ENCODE measurements at regions not wholly inside any gene's neighbourhood (a gene's known extent, or its start where the extent isn't known, plus 50 kb on each side); places are given as distances from the start of the nearest gene placed in this dataset.
"Not testable (repeated sequence)": the region's sequence is repeated elsewhere in the genome, so short reads cannot be mapped to it uniquely, and the experiment has no call there.

DNA sequence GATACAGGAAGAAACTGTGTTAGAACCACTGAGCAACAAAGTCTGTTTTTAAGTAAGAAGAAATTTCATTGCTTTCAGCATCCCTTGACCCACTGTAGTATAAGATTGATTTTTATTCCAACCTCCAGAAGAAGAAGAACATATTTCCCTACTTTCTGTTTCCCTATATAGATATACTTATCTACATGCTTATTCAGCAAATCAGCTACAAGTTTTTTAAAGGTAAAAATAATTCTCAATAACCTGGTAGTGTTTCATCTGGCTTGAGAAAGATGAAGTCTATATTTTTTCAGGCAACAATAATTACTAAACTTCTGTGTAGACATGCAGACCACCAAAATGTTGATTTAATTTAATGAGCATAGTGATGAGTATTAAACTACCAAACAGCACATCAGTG is 201.0 kb downstream of the OSTF1 start:
- H3K27me3 Mint-ChIP-seq (ENCODE audit: low read depth): no peaks in the 10 kb centered on the region
- no peak overlapping the region for H3K27ac Mint-ChIP-seq
- TF ChIP-seq, protein P1, sequence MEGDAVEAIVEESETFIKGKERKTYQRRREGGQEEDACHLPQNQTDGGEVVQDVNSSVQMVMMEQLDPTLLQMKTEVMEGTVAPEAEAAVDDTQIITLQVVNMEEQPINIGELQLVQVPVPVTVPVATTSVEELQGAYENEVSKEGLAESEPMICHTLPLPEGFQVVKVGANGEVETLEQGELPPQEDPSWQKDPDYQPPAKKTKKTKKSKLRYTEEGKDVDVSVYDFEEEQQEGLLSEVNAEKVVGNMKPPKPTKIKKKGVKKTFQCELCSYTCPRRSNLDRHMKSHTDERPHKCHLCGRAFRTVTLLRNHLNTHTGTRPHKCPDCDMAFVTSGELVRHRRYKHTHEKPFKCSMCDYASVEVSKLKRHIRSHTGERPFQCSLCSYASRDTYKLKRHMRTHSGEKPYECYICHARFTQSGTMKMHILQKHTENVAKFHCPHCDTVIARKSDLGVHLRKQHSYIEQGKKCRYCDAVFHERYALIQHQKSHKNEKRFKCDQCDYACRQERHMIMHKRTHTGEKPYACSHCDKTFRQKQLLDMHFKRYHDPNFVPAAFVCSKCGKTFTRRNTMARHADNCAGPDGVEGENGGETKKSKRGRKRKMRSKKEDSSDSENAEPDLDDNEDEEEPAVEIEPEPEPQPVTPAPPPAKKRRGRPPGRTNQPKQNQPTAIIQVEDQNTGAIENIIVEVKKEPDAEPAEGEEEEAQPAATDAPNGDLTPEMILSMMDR (IDR thresholded peaks at IDR 0.05; ENCODE audit: unreplicated experiment in 3 of 3): no peak
- H3K4me3 Mint-ChIP-seq: no peak overlapping the region
- H3K9me3 Mint-ChIP-seq: peaks cover 40% of the 10 kb centered on the region
- no peaks in the 10 kb centered on the region for H3K36me3 Mint-ChIP-seq (ENCODE audit: low read depth)
- no peaks in the 10 kb centered on the region for H3K4me1 Mint-ChIP-seq

DNA sequence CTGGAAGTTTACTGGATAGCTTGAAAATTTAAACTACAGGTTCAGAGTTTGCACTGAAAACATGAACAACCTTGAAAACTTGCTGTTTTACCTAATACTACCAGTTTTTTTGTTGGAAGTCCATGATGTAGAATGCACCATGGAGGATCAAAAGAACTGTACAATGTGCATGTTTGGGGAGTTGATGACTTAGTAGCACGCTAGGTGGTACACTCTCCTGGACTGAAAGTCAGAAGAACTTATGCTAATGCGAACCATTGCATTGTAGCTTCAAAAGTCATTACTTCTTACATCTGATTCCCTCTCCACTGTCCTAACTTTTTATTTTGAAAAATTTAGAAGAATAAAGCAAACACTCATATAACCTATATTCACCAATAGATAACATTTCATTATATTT is 211.0 kb downstream of the OSTF1 start:
- H3K4me1 Mint-ChIP-seq: no peaks in the 10 kb centered on the region
- no peak overlapping the region for H3K4me3 Mint-ChIP-seq
- TF ChIP-seq, protein P1 (IDR thresholded peaks at IDR 0.05; ENCODE audit: unreplicated experiment in 3 of 3): no peak
- H3K9me3 Mint-ChIP-seq: peaks cover 10% of the 10 kb centered on the region
- H3K27me3 Mint-ChIP-seq (ENCODE audit: low read depth): no peaks in the 10 kb centered on the region
- no peak overlapping the region for H3K27ac Mint-ChIP-seq
- H3K36me3 Mint-ChIP-seq (ENCODE audit: low read depth): no peaks in the 10 kb centered on the region

DNA sequence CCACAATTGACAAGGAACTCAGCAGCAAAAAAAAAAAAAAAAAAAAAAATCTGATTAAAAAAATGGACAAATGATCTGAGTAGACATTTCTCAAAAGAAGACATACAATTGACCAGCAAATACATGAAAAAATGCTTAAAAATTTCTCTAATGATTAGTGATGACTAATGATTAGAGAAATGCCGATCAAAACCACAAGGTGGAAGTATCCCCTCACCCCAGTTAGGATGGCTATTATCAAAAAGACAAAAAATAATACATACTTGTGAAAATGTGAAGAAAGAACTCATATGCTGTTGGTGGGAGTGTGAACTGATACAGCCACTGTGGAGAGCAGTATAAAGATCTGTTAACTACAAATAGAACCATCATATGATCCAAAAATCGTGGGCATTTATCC is 245.3 kb downstream of the OSTF1 start:
- H3K27me3 Mint-ChIP-seq (ENCODE audit: low read depth): no peaks in the 10 kb centered on the region
- no peak overlapping the region for H3K27ac Mint-ChIP-seq
- H3K4me1 Mint-ChIP-seq: no peaks in the 10 kb centered on the region
- H3K36me3 Mint-ChIP-seq (ENCODE audit: low read depth): no peaks in the 10 kb centered on the region
- H3K9me3 Mint-ChIP-seq: peaks cover 4% of the 10 kb centered on the region
- no peak overlapping the region for H3K4me3 Mint-ChIP-seq
- TF ChIP-seq, protein P1 (IDR thresholded peaks at IDR 0.05; ENCODE audit: unreplicated experiment in 3 of 3): peak; percentile 19 to 44 (median 24)

DNA sequence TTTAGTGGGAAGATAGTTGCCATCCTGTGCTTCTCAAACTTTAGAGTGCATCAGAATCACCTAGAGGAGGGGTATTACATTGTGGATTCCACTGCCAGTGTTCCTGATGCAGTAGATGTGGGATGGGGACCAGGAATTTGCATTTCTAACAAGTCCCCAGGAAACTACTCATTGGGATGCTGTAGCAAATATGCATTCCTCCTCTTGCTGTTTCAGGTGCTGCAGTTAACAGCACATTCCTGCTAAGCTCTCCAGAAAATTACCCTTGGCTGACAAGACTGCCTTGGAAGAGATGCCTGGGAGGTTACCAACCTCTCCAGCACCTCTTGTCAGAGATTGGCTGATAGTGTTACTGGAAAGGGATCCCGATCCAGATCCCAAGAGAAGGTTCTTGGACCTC is 270.5 kb downstream of the OSTF1 start:
- H3K4me3 Mint-ChIP-seq: no peak overlapping the region
- H3K27ac Mint-ChIP-seq: no peak overlapping the region
- TF ChIP-seq, protein P1 (IDR thresholded peaks at IDR 0.05; ENCODE audit: unreplicated experiment in 3 of 3): no peak
- H3K27me3 Mint-ChIP-seq (ENCODE audit: low read depth): no peaks in the 10 kb centered on the region
- H3K9me3 Mint-ChIP-seq: peaks cover 17% of the 10 kb centered on the region
- peaks cover under 1% of the 10 kb centered on the region for H3K36me3 Mint-ChIP-seq (ENCODE audit: low read depth)
- no peaks in the 10 kb centered on the region for H3K4me1 Mint-ChIP-seq

DNA sequence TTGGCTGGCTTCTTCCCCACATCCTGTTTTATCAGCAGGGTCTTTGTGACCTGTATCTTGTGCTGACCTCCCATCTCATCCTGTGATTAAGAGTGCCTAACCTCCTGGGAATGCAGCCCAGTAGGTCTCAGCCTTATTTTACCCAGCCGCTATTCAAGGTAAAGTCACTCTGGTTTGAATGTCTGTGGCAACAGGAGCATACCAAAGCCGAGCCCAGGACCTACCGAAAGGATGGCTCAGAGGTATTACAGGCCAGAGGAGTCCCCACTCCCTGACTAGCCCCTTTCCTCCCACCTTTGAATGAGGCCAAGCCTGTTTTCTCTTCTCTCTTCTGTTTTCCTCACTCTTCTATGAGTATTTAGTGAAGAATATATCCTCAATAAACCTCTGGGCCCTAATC is 271.3 kb downstream of the OSTF1 start:
- H3K4me1 Mint-ChIP-seq: no peaks in the 10 kb centered on the region
- peaks cover 4% of the 10 kb centered on the region for H3K36me3 Mint-ChIP-seq (ENCODE audit: low read depth)
- TF ChIP-seq, protein P1 (IDR thresholded peaks at IDR 0.05; ENCODE audit: unreplicated experiment in 3 of 3): no peak
- H3K27me3 Mint-ChIP-seq (ENCODE audit: low read depth): no peaks in the 10 kb centered on the region
- no peak overlapping the region for H3K4me3 Mint-ChIP-seq
- peaks cover 23% of the 10 kb centered on the region for H3K9me3 Mint-ChIP-seq
- no peak overlapping the region for H3K27ac Mint-ChIP-seq

DNA sequence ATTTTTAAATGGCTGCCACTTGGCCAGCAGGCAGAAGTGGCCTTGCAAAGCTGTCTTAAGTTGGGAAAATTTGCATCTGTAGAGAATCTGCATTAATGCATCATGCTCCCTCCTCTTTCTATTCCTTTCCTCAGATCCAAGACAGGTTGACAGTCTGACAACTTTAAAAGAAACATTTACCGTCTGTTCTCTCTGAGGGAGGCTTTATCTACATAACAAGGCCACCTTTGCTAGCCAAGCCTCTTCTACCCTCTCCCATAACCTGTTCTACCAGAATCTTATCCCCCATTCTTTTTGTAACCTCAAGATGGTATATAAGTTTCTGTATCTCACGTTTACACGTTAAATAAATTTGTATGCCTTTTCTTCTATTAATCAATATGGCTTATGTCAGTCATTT is 271.9 kb downstream of the OSTF1 start:
- TF ChIP-seq, protein P1 (IDR thresholded peaks at IDR 0.05; ENCODE audit: unreplicated experiment in 3 of 3): no peak
- H3K36me3 Mint-ChIP-seq (ENCODE audit: low read depth): peaks cover 4% of the 10 kb centered on the region
- no peak overlapping the region for H3K27ac Mint-ChIP-seq
- no peak overlapping the region for H3K4me3 Mint-ChIP-seq
- no peaks in the 10 kb centered on the region for H3K27me3 Mint-ChIP-seq (ENCODE audit: low read depth)
- no peaks in the 10 kb centered on the region for H3K4me1 Mint-ChIP-seq
- H3K9me3 Mint-ChIP-seq: peaks cover 24% of the 10 kb centered on the region

DNA sequence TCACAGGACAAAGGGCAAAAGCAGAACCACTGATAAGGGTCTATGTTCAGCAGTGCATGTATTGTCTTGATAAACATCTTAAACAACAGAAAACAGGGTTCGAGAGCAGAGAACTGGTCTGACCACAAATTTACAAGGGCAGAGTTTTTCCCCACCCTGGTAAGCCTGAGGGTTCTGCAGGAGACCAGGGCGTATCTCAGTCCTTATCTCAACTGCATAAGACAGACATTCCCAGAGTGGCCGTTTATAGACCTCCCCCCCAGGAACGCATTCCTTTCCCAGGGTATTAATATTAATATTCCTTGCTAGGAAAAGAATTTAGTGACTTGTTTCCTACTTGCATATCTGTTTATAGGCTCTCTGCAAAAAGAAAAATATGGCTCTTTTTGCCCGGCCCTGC is 274.1 kb downstream of the OSTF1 start:
- not testable (repeated sequence) for H3K27me3 Mint-ChIP-seq (ENCODE audit: low read depth); H3K4me1 Mint-ChIP-seq; H3K4me3 Mint-ChIP-seq; H3K36me3 Mint-ChIP-seq (ENCODE audit: low read depth); H3K27ac Mint-ChIP-seq
- H3K9me3 Mint-ChIP-seq: peaks cover 24% of the 10 kb centered on the region

All from nephron (organoid).